ENCODE measurements at regions not wholly inside any gene's neighbourhood (a gene's known extent, or its start where the extent isn't known, plus 50 kb on each side); places are given as distances from the start of the nearest gene placed in this dataset.

- Histone ChIP-seq H3K9me3 (no peaks in the 10 kb centered on the region), H3K4me3 (no peak overlapping the region), H3K27me3 (peaks cover 0 to 14% (median 0%) of the 10 kb centered on the region in 3 donors), H3K36me3 (no peaks in the 10 kb centered on the region), H3K27ac (no peak overlapping the region), H3K4me1 (peaks cover 0 to 12% (median 5%) of the 10 kb centered on the region in 4 donors)
- WGBS, 5 donors: 85 to 91% (median 89%) methylated on average over 6 of the region's 6 CpGs
- DNase-seq: no peak
- TF ChIP-seq CTCF (IDR thresholded peaks at IDR 0.05) (no peak), POLR2AphosphoS5 (IDR thresholded peaks at IDR 0.05) (no peak), EP300 (IDR thresholded peaks at IDR 0.05) (no peak), POLR2A (IDR thresholded peaks at IDR 0.05) (no peak)
- intact Hi-C loops (cut with DNase I; ENCODE audit: low total_unique reads): no loop called here
Observed at GRCh38 chr20:58002901-58003300, 225.6 kb downstream of the ANKRD60 start.

- 56 to 83% (median 64%) methylated on average over 3 of the region's 3 CpGs for WGBS, 5 donors
Observed at GRCh38 chr20:58001946-58002345, 226.5 kb downstream of the ANKRD60 start.

GRCh38 chr20:58001381-58001780 is 227.1 kb downstream of the ANKRD60 start:
- 59 to 77% (median 73%) methylated on average over 8 to 13 of the region's 13 CpGs for WGBS, 5 donors
- Histone ChIP-seq H3K9me3 (no peaks in the 10 kb centered on the region), H3K27ac (no peak overlapping the region), H3K27me3 (peaks cover 0 to 14% (median 0%) of the 10 kb centered on the region in 3 donors), H3K36me3 (no peaks in the 10 kb centered on the region), H3K4me3 (no peak overlapping the region), H3K4me1 (peaks cover 0 to 12% (median 5%) of the 10 kb centered on the region in 4 donors)
- peak in 1 of 2 donors; percentile 60 for DNase-seq
- intact Hi-C loops (cut with DNase I; ENCODE audit: low total_unique reads): no loop called here
- TF ChIP-seq EP300 (IDR thresholded peaks at IDR 0.05) (no peak), POLR2A (IDR thresholded peaks at IDR 0.05) (no peak), CTCF (IDR thresholded peaks at IDR 0.05) (no peak), POLR2AphosphoS5 (IDR thresholded peaks at IDR 0.05) (no peak)

More at GRCh38 chr20:58001946-58002345, 226.5 kb downstream of the ANKRD60 start:
- DNase-seq: no peak
- Histone ChIP-seq H3K9me3 (no peaks in the 10 kb centered on the region), H3K4me3 (no peak overlapping the region), H3K27me3 (peaks cover 0 to 14% (median 0%) of the 10 kb centered on the region in 3 donors), H3K4me1 (peaks cover 0 to 12% (median 5%) of the 10 kb centered on the region in 4 donors), H3K36me3 (no peaks in the 10 kb centered on the region), H3K27ac (no peak overlapping the region)
- TF ChIP-seq EP300 (IDR thresholded peaks at IDR 0.05) (no peak), POLR2A (IDR thresholded peaks at IDR 0.05) (no peak), POLR2AphosphoS5 (IDR thresholded peaks at IDR 0.05) (no peak), CTCF (IDR thresholded peaks at IDR 0.05) (no peak)
- intact Hi-C loops (cut with DNase I; ENCODE audit: low total_unique reads): no loop called here

GRCh38 chr20:58000861-58001260 is 227.6 kb downstream of the ANKRD60 start:
- intact Hi-C loops (cut with DNase I; ENCODE audit: low total_unique reads): no loop called here
- Histone ChIP-seq H3K9me3 (no peaks in the 10 kb centered on the region), H3K27ac (no peak overlapping the region), H3K4me3 (no peak overlapping the region), H3K4me1 (peaks cover 0 to 12% (median 5%) of the 10 kb centered on the region in 4 donors), H3K36me3 (no peaks in the 10 kb centered on the region), H3K27me3 (peaks cover 0 to 14% (median 0%) of the 10 kb centered on the region in 3 donors)
- DNase-seq: no peak
- 86 to 93% (median 92%) methylated on average over 2 of the region's 2 CpGs for WGBS, 5 donors
- TF ChIP-seq POLR2AphosphoS5 (IDR thresholded peaks at IDR 0.05): no peak
- TF ChIP-seq POLR2A (IDR thresholded peaks at IDR 0.05): no peak
- no peak for TF ChIP-seq EP300 (IDR thresholded peaks at IDR 0.05)
- no peak for TF ChIP-seq CTCF (IDR thresholded peaks at IDR 0.05)
